ENCODE measurements at regions not wholly inside any gene's neighbourhood (a gene's known extent, or its start where the extent isn't known, plus 50 kb on each side); places are given as distances from the start of the nearest gene placed in this dataset.

DNA sequence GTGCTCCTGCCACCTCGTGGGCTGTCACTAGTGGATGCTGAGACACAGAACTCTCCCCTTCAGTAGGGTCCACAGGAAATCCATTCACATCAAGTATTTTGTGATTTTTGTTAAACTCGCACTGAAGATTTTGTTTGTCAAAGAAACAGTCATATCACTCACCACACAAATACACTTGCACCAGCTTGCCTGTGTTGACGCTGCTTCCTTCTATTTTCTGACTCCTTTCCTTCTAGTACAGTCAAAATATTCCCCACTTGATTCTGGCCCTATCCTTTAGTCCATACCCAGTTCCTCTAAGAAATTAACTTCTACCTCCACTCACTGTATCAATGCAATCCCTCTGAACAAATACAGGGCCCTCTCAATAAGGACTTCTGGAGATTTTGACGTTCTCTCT, 213.2 kb upstream of the ARL4C start:
- H2BK120ac ChIP-seq (ENCODE audit: insufficient read depth, low read length, poor library complexity) = no peak overlapping the region
- no peak overlapping the region for H3K9ac ChIP-seq (ENCODE audit: low read length)
- no peak overlapping the region for H3K4me3 ChIP-seq (ENCODE audit: low read depth, low read length)
- no peaks in the 10 kb centered on the region for H3K79me2 ChIP-seq (ENCODE audit: control insufficient read depth, insufficient read depth, low read length, poor library complexity)
- no peak overlapping the region for H3K14ac ChIP-seq (ENCODE audit: low read length)
- no peak overlapping the region for H3K4me2 ChIP-seq (ENCODE audit: low read length)
- H4K12ac ChIP-seq (ENCODE audit: low read depth, low read length) = no peak overlapping the region
- no peak overlapping the region for H2BK12ac ChIP-seq (ENCODE audit: low read length)
- H2AFZ ChIP-seq (ENCODE audit: insufficient read depth, low read length, poor library complexity) = no peak overlapping the region
- no peak overlapping the region for H2BK5ac ChIP-seq (ENCODE audit: low read depth, low read length, poor library complexity)
- no peak overlapping the region for H4K91ac ChIP-seq (ENCODE audit: low read depth, low read length)
- no peak overlapping the region for H3K23ac ChIP-seq (ENCODE audit: low read length)
- no peaks in the 10 kb centered on the region for H3K36me3 ChIP-seq (ENCODE audit: control insufficient read depth in 1 of 2, insufficient read depth in 2 of 2, low read length in 2 of 2)
- H3K4ac ChIP-seq (ENCODE audit: low read depth, low read length) = no peak overlapping the region
- no peaks in the 10 kb centered on the region for H3K79me1 ChIP-seq (ENCODE audit: low read length)
- H2AK5ac ChIP-seq (ENCODE audit: low read length) = no peak overlapping the region
- no CpG with 5 or more reads among the region's 4 CpGs for WGBS (ENCODE audit: extremely low coverage, insufficient coverage, insufficient read length)
- H3K18ac ChIP-seq (ENCODE audit: low read length) = no peak overlapping the region
- H3K27me3 ChIP-seq (ENCODE audit: insufficient read depth, low read length) = no peaks in the 10 kb centered on the region
- H3K9me3 ChIP-seq (ENCODE audit: insufficient read depth, low read depth, low read length) = no peaks in the 10 kb centered on the region
- no peak overlapping the region for H3K27ac ChIP-seq (ENCODE audit: low read depth, low read length)
- peaks cover 0 to 1% of the 10 kb centered on the region in 2 experiments for H3K4me1 ChIP-seq (ENCODE audit: control insufficient read depth in 1 of 2, insufficient read depth in 2 of 2, low read length in 2 of 2)
- no peak overlapping the region for H4K8ac ChIP-seq (ENCODE audit: low read depth, low read length)
- DNase-seq = no peak

- Histone ChIP-seq H2BK120ac (ENCODE audit: insufficient read depth, low read length, poor library complexity) (no peak overlapping the region), H3K4me1 (ENCODE audit: control insufficient read depth in 1 of 2, insufficient read depth in 2 of 2, low read length in 2 of 2) (peaks cover 0 to 3% of the 10 kb centered on the region in 2 experiments), H2BK5ac (ENCODE audit: low read depth, low read length, poor library complexity) (no peak overlapping the region), H2AFZ (ENCODE audit: insufficient read depth, low read length, poor library complexity) (no peak overlapping the region), H3K14ac (ENCODE audit: low read length) (no peak overlapping the region), H3K27me3 (ENCODE audit: insufficient read depth, low read length) (no peaks in the 10 kb centered on the region), H4K12ac (ENCODE audit: low read depth, low read length) (no peak overlapping the region), H3K79me2 (ENCODE audit: control insufficient read depth, insufficient read depth, low read length, poor library complexity) (no peaks in the 10 kb centered on the region), H4K8ac (ENCODE audit: low read depth, low read length) (no peak overlapping the region), H2BK12ac (ENCODE audit: low read length) (no peak overlapping the region), H3K4me3 (ENCODE audit: low read depth, low read length) (no peak overlapping the region), H3K27ac (ENCODE audit: low read depth, low read length) (no peak overlapping the region), H3K9ac (ENCODE audit: low read length) (no peak overlapping the region), H3K18ac (ENCODE audit: low read length) (no peak overlapping the region), H4K91ac (ENCODE audit: low read depth, low read length) (no peak overlapping the region), H3K9me3 (ENCODE audit: insufficient read depth, low read depth, low read length) (no peaks in the 10 kb centered on the region), H3K4me2 (ENCODE audit: low read length) (no peak overlapping the region), H2AK5ac (ENCODE audit: low read length) (no peak overlapping the region), H3K23ac (ENCODE audit: low read length) (no peak overlapping the region), H3K36me3 (ENCODE audit: control insufficient read depth in 1 of 2, insufficient read depth in 2 of 2, low read length in 2 of 2) (no peaks in the 10 kb centered on the region), H3K79me1 (ENCODE audit: low read length) (no peaks in the 10 kb centered on the region), H3K4ac (ENCODE audit: low read depth, low read length) (no peak overlapping the region)
- peak in 1 of 2 donors; percentile 28 for DNase-seq
- no CpG with 5 or more reads among the region's 3 CpGs for WGBS (ENCODE audit: extremely low coverage, insufficient coverage, insufficient read length)
These were observed 211.8 kb upstream of the ARL4C start for GRCh38 chr2:234708717-234709116.

DNA sequence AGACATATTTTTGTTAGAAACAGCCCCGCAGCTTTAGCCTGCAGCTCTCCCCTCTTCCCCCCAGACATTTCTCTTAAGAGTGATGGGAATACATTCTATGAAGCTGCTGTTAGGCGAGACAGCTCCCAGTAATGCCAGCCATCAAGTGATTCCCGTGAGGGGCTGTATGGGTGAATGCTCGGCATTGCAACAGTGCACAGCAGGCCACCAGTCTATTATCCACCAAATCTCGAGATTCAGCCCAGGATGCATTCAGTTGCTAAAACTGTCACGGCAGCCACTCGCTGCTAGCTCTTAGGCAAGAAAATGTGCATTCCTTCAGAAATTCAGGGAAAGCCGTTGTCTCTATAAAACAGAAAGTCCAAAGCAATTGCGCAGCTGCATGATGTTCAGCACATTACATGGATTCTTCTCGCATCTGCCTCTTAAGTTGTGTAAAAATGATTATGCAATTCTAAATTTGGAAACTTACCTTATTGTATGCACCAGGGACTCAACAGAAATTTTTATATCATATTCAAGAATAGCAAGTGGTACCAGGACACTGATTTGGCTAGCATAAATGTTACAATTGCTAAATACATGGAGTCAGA, 211.3 kb upstream of the ARL4C start:
- H2AFZ ChIP-seq (ENCODE audit: insufficient read depth, low read length, poor library complexity) = no peak overlapping the region
- H2AK5ac ChIP-seq (ENCODE audit: low read length) = no peak overlapping the region
- no peak overlapping the region for H3K27ac ChIP-seq (ENCODE audit: low read depth, low read length)
- no peaks in the 10 kb centered on the region for H3K27me3 ChIP-seq (ENCODE audit: insufficient read depth, low read length)
- no peak overlapping the region for H2BK12ac ChIP-seq (ENCODE audit: low read length)
- H3K4me1 ChIP-seq (ENCODE audit: control insufficient read depth in 1 of 2, insufficient read depth in 2 of 2, low read length in 2 of 2) = peaks cover 0 to 3% of the 10 kb centered on the region in 2 experiments
- H3K9ac ChIP-seq (ENCODE audit: low read length) = no peak overlapping the region
- no peak overlapping the region for H4K8ac ChIP-seq (ENCODE audit: low read depth, low read length)
- WGBS (ENCODE audit: extremely low coverage, insufficient coverage, insufficient read length) = no CpG with 5 or more reads among the region's 10 CpGs
- H3K9me3 ChIP-seq (ENCODE audit: insufficient read depth, low read depth, low read length) = no peaks in the 10 kb centered on the region
- no peak overlapping the region for H2BK120ac ChIP-seq (ENCODE audit: insufficient read depth, low read length, poor library complexity)
- no peak overlapping the region for H3K18ac ChIP-seq (ENCODE audit: low read length)
- no peaks in the 10 kb centered on the region for H3K79me1 ChIP-seq (ENCODE audit: low read length)
- no peak overlapping the region for H3K4me2 ChIP-seq (ENCODE audit: low read length)
- H2BK5ac ChIP-seq (ENCODE audit: low read depth, low read length, poor library complexity) = no peak overlapping the region
- no peak overlapping the region for H4K91ac ChIP-seq (ENCODE audit: low read depth, low read length)
- H3K14ac ChIP-seq (ENCODE audit: low read length) = no peak overlapping the region
- no peak overlapping the region for H3K4me3 ChIP-seq (ENCODE audit: low read depth, low read length)
- no peak overlapping the region for H3K4ac ChIP-seq (ENCODE audit: low read depth, low read length)
- DNase-seq = peak; percentile 69 to 96
- H3K79me2 ChIP-seq (ENCODE audit: control insufficient read depth, insufficient read depth, low read length, poor library complexity) = no peaks in the 10 kb centered on the region
- H3K36me3 ChIP-seq (ENCODE audit: control insufficient read depth in 1 of 2, insufficient read depth in 2 of 2, low read length in 2 of 2) = no peaks in the 10 kb centered on the region
- H3K23ac ChIP-seq (ENCODE audit: low read length) = no peak overlapping the region
- no peak overlapping the region for H4K12ac ChIP-seq (ENCODE audit: low read depth, low read length)

DNA sequence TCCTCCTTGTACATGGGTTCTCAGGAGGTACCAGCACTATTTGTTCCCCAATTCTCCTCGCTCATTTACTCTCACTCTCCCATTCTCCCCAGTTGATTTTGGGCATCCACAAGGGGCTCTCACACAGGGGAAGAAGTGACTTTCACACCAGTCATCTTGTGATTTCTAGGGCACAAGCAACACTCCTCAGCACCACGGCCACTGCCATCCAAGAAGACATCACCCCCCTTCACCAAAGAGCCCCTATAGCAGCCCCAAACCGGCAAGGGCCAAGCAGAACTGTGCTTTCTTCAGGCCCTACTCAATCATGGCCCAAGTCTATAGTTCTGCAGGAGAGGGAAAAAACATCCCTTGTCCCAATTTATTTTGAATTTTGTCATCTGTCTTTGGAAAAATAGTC, 209.2 kb upstream of the ARL4C start:
- DNase-seq = no peak
- Histone ChIP-seq H3K79me2 (ENCODE audit: control insufficient read depth, insufficient read depth, low read length, poor library complexity) (no peaks in the 10 kb centered on the region), H3K4me2 (ENCODE audit: low read length) (no peak overlapping the region)

More for the DNA sequence above, 209.2 kb upstream of the ARL4C start:
- Histone ChIP-seq H3K9me3 (ENCODE audit: insufficient read depth, low read depth, low read length) (no peaks in the 10 kb centered on the region), H3K79me1 (ENCODE audit: low read length) (no peaks in the 10 kb centered on the region), H4K8ac (ENCODE audit: low read depth, low read length) (no peak overlapping the region), H2AFZ (ENCODE audit: insufficient read depth, low read length, poor library complexity) (no peak overlapping the region), H3K4me3 (ENCODE audit: low read depth, low read length) (no peak overlapping the region), H3K4ac (ENCODE audit: low read depth, low read length) (no peak overlapping the region), H3K23ac (ENCODE audit: low read length) (no peak overlapping the region), H3K4me1 (ENCODE audit: control insufficient read depth in 1 of 2, insufficient read depth in 2 of 2, low read length in 2 of 2) (peaks cover 0 to 3% of the 10 kb centered on the region in 2 experiments), H3K14ac (ENCODE audit: low read length) (no peak overlapping the region), H2AK5ac (ENCODE audit: low read length) (no peak overlapping the region), H2BK120ac (ENCODE audit: insufficient read depth, low read length, poor library complexity) (no peak overlapping the region), H2BK5ac (ENCODE audit: low read depth, low read length, poor library complexity) (no peak overlapping the region), H3K18ac (ENCODE audit: low read length) (no peak overlapping the region), H3K36me3 (ENCODE audit: control insufficient read depth in 1 of 2, insufficient read depth in 2 of 2, low read length in 2 of 2) (no peaks in the 10 kb centered on the region), H2BK12ac (ENCODE audit: low read length) (no peak overlapping the region), H4K12ac (ENCODE audit: low read depth, low read length) (no peak overlapping the region), H3K27me3 (ENCODE audit: insufficient read depth, low read length) (no peaks in the 10 kb centered on the region), H3K27ac (ENCODE audit: low read depth, low read length) (no peak overlapping the region), H3K9ac (ENCODE audit: low read length) (no peak overlapping the region), H4K91ac (ENCODE audit: low read depth, low read length) (no peak overlapping the region)
- no CpG with 5 or more reads among the region's 3 CpGs for WGBS (ENCODE audit: extremely low coverage, insufficient coverage, insufficient read length)

Measured in trophoblast cell (in vitro differentiated cells and primary cell).